ENCODE measurements at regions not wholly inside any gene's neighbourhood (a gene's known extent, or its start where the extent isn't known, plus 50 kb on each side); places are given as distances from the start of the nearest gene placed in this dataset.

DNA sequence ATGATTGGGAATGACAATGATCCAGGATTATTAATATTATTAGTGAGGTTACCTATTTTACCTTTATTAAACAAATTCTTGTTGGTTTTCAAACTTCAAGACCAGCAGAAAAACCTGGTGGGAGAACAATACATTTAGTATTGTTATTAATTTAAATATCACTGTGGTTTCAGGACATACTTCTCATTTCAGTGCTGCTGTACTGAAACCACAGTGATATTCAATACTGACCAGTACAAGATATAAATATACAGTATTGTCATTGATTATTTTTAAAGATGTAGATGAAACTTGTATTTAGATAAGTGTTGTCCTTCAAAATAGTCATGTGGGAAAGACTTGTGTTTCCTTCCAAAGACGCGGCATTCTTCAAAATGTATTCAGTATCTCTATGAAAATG is 1047.3 kb upstream of the CELF4 start:
- WGBS (ENCODE audit: insufficient coverage, low coverage, low lambda C conversion rate, missing lambda C conversion rate) = 90% methylated on average over 2 of the region's 2 CpGs
- Histone ChIP-seq H3K9me3 (no peaks in the 10 kb centered on the region), H3K4me3 (no peak overlapping the region), H3K4me1 (no peaks in the 10 kb centered on the region), H3K27me3 (no peaks in the 10 kb centered on the region), H3K27ac (no peak overlapping the region), H3K36me3 (no peaks in the 10 kb centered on the region)
- no peak for ATAC-seq
- intact Hi-C loops (cut with DNase I) = no loop called here
- DNase-seq = no peak
- TF ChIP-seq POLR2A (IDR thresholded peaks at IDR 0.05) = no peak
- TF ChIP-seq, protein P1, sequence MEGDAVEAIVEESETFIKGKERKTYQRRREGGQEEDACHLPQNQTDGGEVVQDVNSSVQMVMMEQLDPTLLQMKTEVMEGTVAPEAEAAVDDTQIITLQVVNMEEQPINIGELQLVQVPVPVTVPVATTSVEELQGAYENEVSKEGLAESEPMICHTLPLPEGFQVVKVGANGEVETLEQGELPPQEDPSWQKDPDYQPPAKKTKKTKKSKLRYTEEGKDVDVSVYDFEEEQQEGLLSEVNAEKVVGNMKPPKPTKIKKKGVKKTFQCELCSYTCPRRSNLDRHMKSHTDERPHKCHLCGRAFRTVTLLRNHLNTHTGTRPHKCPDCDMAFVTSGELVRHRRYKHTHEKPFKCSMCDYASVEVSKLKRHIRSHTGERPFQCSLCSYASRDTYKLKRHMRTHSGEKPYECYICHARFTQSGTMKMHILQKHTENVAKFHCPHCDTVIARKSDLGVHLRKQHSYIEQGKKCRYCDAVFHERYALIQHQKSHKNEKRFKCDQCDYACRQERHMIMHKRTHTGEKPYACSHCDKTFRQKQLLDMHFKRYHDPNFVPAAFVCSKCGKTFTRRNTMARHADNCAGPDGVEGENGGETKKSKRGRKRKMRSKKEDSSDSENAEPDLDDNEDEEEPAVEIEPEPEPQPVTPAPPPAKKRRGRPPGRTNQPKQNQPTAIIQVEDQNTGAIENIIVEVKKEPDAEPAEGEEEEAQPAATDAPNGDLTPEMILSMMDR (IDR thresholded peaks at IDR 0.05) = no peak

DNA sequence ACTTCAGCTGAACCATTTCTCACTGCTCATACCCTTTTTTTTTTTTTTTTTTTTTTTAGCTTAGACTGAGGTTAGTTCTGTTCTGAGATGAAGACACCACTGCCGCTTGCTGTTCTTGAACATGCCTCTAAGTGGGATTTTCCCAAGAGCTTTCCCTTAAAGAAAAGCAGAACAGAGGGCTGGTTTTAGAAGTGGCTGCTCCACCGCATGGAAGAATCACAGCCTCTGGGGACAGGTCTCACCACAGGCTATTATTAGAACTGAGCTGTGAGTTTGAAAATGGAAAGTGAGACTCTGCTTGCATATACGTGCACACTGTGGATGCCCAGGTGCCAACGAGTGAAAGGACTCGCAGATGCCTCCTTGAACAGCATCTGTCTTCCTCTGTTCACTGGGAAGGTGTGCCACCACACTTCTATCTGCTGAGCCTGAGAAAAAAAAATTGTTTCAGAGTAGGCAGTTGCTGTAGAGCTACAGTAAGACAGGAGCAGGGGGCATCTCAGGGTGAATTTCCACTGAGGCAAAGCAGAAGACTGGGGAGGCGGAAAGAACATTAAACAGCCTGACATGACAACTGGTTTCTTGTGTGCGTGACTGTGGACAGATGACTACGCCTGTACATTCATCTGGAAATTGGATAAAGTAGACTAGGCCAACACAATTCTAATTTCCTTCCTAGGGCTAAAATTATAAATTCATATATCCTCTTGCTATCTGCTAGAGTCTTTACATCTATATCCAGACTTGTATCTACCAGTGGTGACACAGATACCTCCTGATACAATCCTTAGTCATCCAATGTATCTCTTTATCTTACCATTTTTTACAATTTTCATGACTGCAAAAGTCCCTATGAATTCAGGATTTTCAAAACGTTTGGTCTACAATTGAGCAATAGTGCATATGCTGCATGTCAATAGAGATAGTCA is 1045.7 kb upstream of the CELF4 start:
- intact Hi-C loops (cut with DNase I) = no loop called here
- no peak for TF ChIP-seq POLR2A (IDR thresholded peaks at IDR 0.05)
- Histone ChIP-seq H3K27ac (no peak overlapping the region), H3K9me3 (no peaks in the 10 kb centered on the region), H3K4me3 (no peak overlapping the region), H3K27me3 (no peaks in the 10 kb centered on the region), H3K36me3 (no peaks in the 10 kb centered on the region), H3K4me1 (no peaks in the 10 kb centered on the region)
- ATAC-seq (no peak), DNase-seq (no peak)
- 44% methylated on average over 8 of the region's 9 CpGs for WGBS (ENCODE audit: insufficient coverage, low coverage, low lambda C conversion rate, missing lambda C conversion rate)

DNA sequence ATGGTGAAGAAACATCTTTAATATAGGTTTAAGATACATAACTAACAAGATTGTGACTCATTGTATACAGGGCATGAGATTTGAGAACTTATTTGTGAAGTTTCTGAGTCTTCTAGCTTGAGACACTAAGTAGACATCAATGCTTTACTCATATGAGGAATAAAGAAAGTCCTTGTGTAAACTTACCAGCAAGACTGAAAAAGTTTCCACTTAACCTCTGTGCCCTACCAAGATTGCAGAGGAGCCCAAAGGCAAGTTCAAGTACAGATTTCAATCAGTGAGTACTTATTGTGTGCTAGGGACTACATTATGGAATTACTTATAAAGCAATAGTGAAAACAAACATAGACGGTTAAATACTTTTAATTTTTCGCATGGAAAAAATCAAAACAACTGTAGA is 1041.2 kb upstream of the CELF4 start:
- intact Hi-C loops (cut with DNase I) = no loop called here

DNA sequence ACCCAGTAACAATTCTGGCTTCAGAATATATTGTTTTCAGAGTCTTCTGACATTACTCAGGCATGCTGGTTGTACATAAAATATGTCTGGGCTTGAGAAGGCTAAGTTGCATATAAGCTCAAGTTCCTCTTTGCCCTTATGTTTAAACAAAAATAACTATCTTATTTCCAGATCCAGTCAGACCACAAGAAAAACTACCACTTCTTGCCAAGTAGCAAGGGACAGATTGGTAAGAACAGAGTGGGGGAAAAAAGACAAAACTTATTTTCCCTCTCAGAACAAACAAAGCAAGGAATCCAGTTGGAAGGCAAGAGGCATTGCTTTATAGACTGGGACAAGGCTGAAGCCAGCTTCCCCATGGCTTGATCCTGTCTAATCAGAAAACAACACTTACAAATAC is 1036.7 kb upstream of the CELF4 start:
- Histone ChIP-seq H3K9me3 (no peaks in the 10 kb centered on the region), H3K4me1 (no peaks in the 10 kb centered on the region), H3K27ac (no peak overlapping the region), H3K36me3 (no peaks in the 10 kb centered on the region), H3K27me3 (no peaks in the 10 kb centered on the region), H3K4me3 (no peak overlapping the region)
- DNase-seq (no peak), ATAC-seq (no peak)
- TF ChIP-seq, protein P1 (IDR thresholded peaks at IDR 0.05) = no peak
- TF ChIP-seq POLR2A (IDR thresholded peaks at IDR 0.05) = no peak
- intact Hi-C loops (cut with DNase I) = no loop called here

More for the DNA sequence above, 1041.2 kb upstream of the CELF4 start:
- DNase-seq (no peak), ATAC-seq (no peak)
- H3K27ac ChIP-seq = no peak overlapping the region
- no peaks in the 10 kb centered on the region for H3K9me3 ChIP-seq
- H3K36me3 ChIP-seq = no peaks in the 10 kb centered on the region
- H3K27me3 ChIP-seq = no peaks in the 10 kb centered on the region
- H3K4me1 ChIP-seq = no peaks in the 10 kb centered on the region
- no peak overlapping the region for H3K4me3 ChIP-seq
- WGBS (ENCODE audit: insufficient coverage, low coverage, low lambda C conversion rate, missing lambda C conversion rate) = 40% methylated on average over 2 of the region's 2 CpGs
- TF ChIP-seq, protein P1 (IDR thresholded peaks at IDR 0.05) = no peak
- TF ChIP-seq POLR2A (IDR thresholded peaks at IDR 0.05) = no peak

DNA sequence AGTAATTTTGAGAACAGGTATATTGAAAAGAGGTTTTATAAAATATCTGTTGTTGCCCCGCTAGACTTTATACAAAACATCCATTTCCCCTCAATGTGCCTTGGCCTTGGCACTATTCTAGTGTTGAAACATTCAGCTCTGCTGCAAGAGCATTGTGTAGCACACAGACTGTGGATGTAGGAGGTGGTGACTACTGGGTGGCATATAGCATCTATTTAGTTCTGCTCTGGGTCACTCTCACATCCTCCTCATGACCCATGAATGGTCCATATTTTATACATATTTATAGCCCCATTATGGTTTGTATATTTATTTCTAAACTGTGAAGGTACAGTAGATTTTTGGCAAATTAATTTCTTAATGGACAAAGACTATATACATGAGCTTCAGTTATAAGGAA is 1022.0 kb upstream of the CELF4 start:
- DNase-seq (no peak), ATAC-seq (no peak)
- intact Hi-C loops (cut with DNase I) = no loop called here
- WGBS (ENCODE audit: insufficient coverage, low coverage, low lambda C conversion rate, missing lambda C conversion rate) = 67% methylated on average over 1 of the region's 1 CpG
- H3K27ac ChIP-seq = no peak overlapping the region
- no peaks in the 10 kb centered on the region for H3K36me3 ChIP-seq
- H3K9me3 ChIP-seq = no peaks in the 10 kb centered on the region
- H3K27me3 ChIP-seq = no peaks in the 10 kb centered on the region
- no peak for TF ChIP-seq POLR2A (IDR thresholded peaks at IDR 0.05)
- TF ChIP-seq, protein P1 (IDR thresholded peaks at IDR 0.05) = no peak
- H3K4me1 ChIP-seq = no peaks in the 10 kb centered on the region
- H3K4me3 ChIP-seq = no peak overlapping the region
